ENCODE measurements at regions not wholly inside any gene's neighbourhood (a gene's known extent, or its start where the extent isn't known, plus 50 kb on each side); places are given as distances from the start of the nearest gene placed in this dataset.

DNA sequence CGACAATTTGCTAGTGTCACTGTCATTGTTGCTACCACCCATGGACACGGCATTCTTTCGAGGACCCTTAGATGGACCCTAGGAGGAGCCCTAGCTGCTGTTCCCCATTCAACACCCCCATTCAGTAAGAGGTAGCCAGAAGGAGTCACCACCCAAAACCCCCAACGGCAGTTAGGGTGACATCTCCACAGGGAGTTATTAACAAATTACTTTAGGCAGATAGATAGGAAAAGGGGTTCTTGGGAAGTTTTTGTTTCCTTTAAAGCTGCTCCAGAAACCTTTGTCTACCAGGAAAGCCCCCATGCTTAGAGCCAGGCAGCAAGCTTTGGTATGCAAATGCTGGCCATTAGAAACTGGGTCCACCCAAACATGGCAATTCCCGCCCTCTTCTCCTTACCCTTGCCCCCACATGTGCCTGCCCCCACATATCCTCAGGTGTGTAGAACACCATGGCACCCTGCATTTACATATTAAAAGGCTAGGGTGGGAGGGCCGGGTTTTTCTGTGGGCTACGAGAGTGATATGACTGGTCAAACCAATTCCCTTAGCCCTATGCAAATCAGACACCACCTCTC, 190.9 kb downstream of the SLITRK6 start:
- H3K9me3 Mint-ChIP-seq: peaks cover 0 to 9% (median 2%) of the 10 kb centered on the region in 8 donors
- Histone ChIP-seq H3K4me1 (ENCODE audit: insufficient read depth, low read length) (no peaks in the 10 kb centered on the region), H3K36me3 (ENCODE audit: insufficient read depth, low read length) (no peaks in the 10 kb centered on the region), H3K27me3 (ENCODE audit: insufficient read depth, low read length) (no peaks in the 10 kb centered on the region), H3K27ac (ENCODE audit: low read depth, low read length) (no peak overlapping the region), H3K4me3 (ENCODE audit: low read length in 2 of 2) (no peak overlapping the region), H3K9me3 (ENCODE audit: control insufficient read depth in 1 of 2, low read length in 2 of 2) (no peaks in the 10 kb centered on the region)
- no peaks in the 10 kb centered on the region for H3K4me1 Mint-ChIP-seq
- no peaks in the 10 kb centered on the region for H3K27me3 Mint-ChIP-seq
- ChIA-PET POLR2A (ENCODE audit: partially characterized antibody) (no interaction called here), CTCF (ENCODE audit: partially characterized antibody) (no interaction called here)
- no peak for DNase-seq
- H3K36me3 Mint-ChIP-seq: no peaks in the 10 kb centered on the region
- H3K27ac Mint-ChIP-seq: no peak overlapping the region
- intact Hi-C loops (cut with micrococcal nuclease): no loop called here
- no peak overlapping the region for H3K4me3 Mint-ChIP-seq

- no peaks in the 10 kb centered on the region for H3K4me1 Mint-ChIP-seq
- Histone ChIP-seq H3K4me1 (ENCODE audit: insufficient read depth, low read length) (no peaks in the 10 kb centered on the region), H3K4me3 (ENCODE audit: low read length in 2 of 2) (no peak overlapping the region), H3K9me3 (ENCODE audit: control insufficient read depth in 1 of 2, low read length in 2 of 2) (no peaks in the 10 kb centered on the region), H3K27me3 (ENCODE audit: insufficient read depth, low read length) (no peaks in the 10 kb centered on the region), H3K36me3 (ENCODE audit: insufficient read depth, low read length) (no peaks in the 10 kb centered on the region), H3K27ac (ENCODE audit: low read depth, low read length) (no peak overlapping the region)
- no peaks in the 10 kb centered on the region for H3K27me3 Mint-ChIP-seq
- intact Hi-C loops (cut with micrococcal nuclease): no loop called here
- no peak for DNase-seq
- H3K27ac Mint-ChIP-seq: no peak overlapping the region
- POLR2A ChIA-PET (ENCODE audit: partially characterized antibody): no interaction called here
- CTCF ChIA-PET (ENCODE audit: partially characterized antibody): no interaction called here
- H3K4me3 Mint-ChIP-seq: no peak overlapping the region
- H3K36me3 Mint-ChIP-seq: no peaks in the 10 kb centered on the region
- peaks cover 0 to 9% (median 5%) of the 10 kb centered on the region in 8 donors for H3K9me3 Mint-ChIP-seq
These were observed 195.5 kb downstream of the SLITRK6 start for GRCh38 chr13:85603735-85604134.

- POLR2A ChIA-PET (ENCODE audit: partially characterized antibody): no interaction called here
- Mint-ChIP-seq H3K27me3 (no peaks in the 10 kb centered on the region), H3K9me3 (peaks cover 0 to 8% (median 4%) of the 10 kb centered on the region in 8 donors), H3K4me1 (no peaks in the 10 kb centered on the region), H3K36me3 (no peaks in the 10 kb centered on the region), H3K27ac (no peak overlapping the region), H3K4me3 (no peak overlapping the region)
- Histone ChIP-seq H3K27ac (ENCODE audit: low read depth, low read length) (no peak overlapping the region), H3K9me3 (ENCODE audit: control insufficient read depth in 1 of 2, low read length in 2 of 2) (no peaks in the 10 kb centered on the region), H3K36me3 (ENCODE audit: insufficient read depth, low read length) (no peaks in the 10 kb centered on the region), H3K27me3 (ENCODE audit: insufficient read depth, low read length) (no peaks in the 10 kb centered on the region), H3K4me3 (ENCODE audit: low read length in 2 of 2) (no peak overlapping the region), H3K4me1 (ENCODE audit: insufficient read depth, low read length) (no peaks in the 10 kb centered on the region)
- intact Hi-C loops (cut with micrococcal nuclease): no loop called here
- CTCF ChIA-PET (ENCODE audit: partially characterized antibody): no interaction called here
- no peak for DNase-seq
These were observed 197.7 kb downstream of the SLITRK6 start for GRCh38 chr13:85601526-85601925.

GRCh38 chr13:85597790-85598500, 201.3 kb downstream of the SLITRK6 start:
- Histone ChIP-seq H3K36me3 (ENCODE audit: insufficient read depth, low read length) (no peaks in the 10 kb centered on the region), H3K27me3 (ENCODE audit: insufficient read depth, low read length) (no peaks in the 10 kb centered on the region), H3K9me3 (ENCODE audit: control insufficient read depth in 1 of 2, low read length in 2 of 2) (no peaks in the 10 kb centered on the region), H3K27ac (ENCODE audit: low read depth, low read length) (no peak overlapping the region), H3K4me1 (ENCODE audit: insufficient read depth, low read length) (no peaks in the 10 kb centered on the region), H3K4me3 (ENCODE audit: low read length in 2 of 2) (no peak overlapping the region)
- CTCF ChIA-PET (ENCODE audit: partially characterized antibody): no interaction called here
- Mint-ChIP-seq H3K36me3 (no peaks in the 10 kb centered on the region), H3K9me3 (peaks cover 0 to 13% (median 4%) of the 10 kb centered on the region in 8 donors), H3K27me3 (no peaks in the 10 kb centered on the region), H3K4me3 (no peak overlapping the region), H3K4me1 (no peaks in the 10 kb centered on the region), H3K27ac (no peak overlapping the region)
- no peak for DNase-seq
- intact Hi-C loops (cut with micrococcal nuclease): no loop called here
- POLR2A ChIA-PET (ENCODE audit: partially characterized antibody): no interaction called here

DNA sequence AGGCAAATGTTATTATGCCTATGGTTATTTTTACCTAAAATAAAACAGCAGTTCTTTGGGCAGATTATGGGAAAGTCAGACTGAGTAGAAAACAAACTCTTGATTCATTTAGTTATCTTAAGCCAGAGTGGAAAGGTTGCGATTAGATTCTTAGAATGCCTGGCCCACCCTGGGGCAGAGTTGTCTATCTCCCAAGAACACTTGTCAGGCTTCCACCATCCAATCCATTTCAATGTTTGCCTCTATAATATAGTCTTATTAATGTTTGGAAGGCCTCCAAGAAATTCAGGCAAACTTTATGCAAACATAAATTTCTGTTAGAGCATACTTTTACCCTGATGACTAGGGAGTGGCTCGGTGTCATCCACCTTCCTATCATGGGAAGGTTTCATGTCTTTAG, 207.0 kb downstream of the SLITRK6 start:
- no peaks in the 10 kb centered on the region for H3K36me3 Mint-ChIP-seq
- no peaks in the 10 kb centered on the region for H3K9me3 ChIP-seq (ENCODE audit: control insufficient read depth in 1 of 2, low read length in 2 of 2)
- H3K27me3 Mint-ChIP-seq: no peaks in the 10 kb centered on the region
- no peak overlapping the region for H3K4me3 Mint-ChIP-seq
- no peaks in the 10 kb centered on the region for H3K4me1 Mint-ChIP-seq
- no peaks in the 10 kb centered on the region for H3K36me3 ChIP-seq (ENCODE audit: insufficient read depth, low read length)
- ChIA-PET POLR2A (ENCODE audit: partially characterized antibody) (no interaction called here), CTCF (ENCODE audit: partially characterized antibody) (no interaction called here)
- no peak overlapping the region for H3K27ac Mint-ChIP-seq
- no peak for DNase-seq
- no peaks in the 10 kb centered on the region for H3K27me3 ChIP-seq (ENCODE audit: insufficient read depth, low read length)
- H3K4me3 ChIP-seq (ENCODE audit: low read length in 2 of 2): no peak overlapping the region
- H3K27ac ChIP-seq (ENCODE audit: low read depth, low read length): no peak overlapping the region
- no peaks in the 10 kb centered on the region for H3K4me1 ChIP-seq (ENCODE audit: insufficient read depth, low read length)
- H3K9me3 Mint-ChIP-seq: peaks cover 0 to 17% (median 4%) of the 10 kb centered on the region in 8 donors
- intact Hi-C loops (cut with micrococcal nuclease): no loop called here

DNA sequence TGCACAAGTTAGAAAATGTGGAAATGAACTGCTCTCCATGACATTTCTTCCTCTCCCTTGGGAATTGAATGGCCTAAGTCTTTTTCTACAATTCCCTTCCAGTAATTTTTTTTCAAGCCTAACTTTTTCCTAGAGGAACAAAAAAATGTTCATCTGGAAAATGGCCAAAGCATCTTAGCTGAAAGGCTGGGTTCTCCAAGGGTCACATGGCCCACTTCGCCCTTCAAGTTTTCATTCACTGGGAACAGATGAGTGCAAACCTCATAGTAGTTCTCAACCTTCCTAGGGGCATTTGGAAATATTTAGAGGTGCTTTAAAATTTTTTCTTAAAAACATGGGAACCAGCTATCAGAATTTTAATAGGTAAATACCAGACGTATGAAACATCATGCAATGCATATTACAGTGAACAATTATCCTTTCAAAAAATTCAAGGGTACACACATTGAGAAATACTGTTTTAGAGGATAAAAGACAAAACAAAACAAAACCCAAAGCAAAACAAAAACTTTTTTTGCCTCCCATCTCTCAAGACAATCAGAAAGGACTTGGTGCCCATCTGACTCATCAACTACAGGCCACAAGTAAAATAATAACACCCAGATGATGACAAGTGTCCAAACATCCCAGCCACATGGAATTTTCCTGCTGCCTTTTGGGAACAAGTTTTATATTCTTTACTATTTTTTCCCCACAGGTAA, 208.8 kb downstream of the SLITRK6 start:
- intact Hi-C loops (cut with micrococcal nuclease): no loop called here
- H3K27me3 Mint-ChIP-seq: no peaks in the 10 kb centered on the region
- ChIA-PET CTCF (ENCODE audit: partially characterized antibody) (no interaction called here), POLR2A (ENCODE audit: partially characterized antibody) (no interaction called here)
- Histone ChIP-seq H3K36me3 (ENCODE audit: insufficient read depth, low read length) (no peaks in the 10 kb centered on the region), H3K27ac (ENCODE audit: low read depth, low read length) (no peak overlapping the region), H3K4me3 (ENCODE audit: low read length in 2 of 2) (no peak overlapping the region), H3K27me3 (ENCODE audit: insufficient read depth, low read length) (no peaks in the 10 kb centered on the region), H3K4me1 (ENCODE audit: insufficient read depth, low read length) (no peaks in the 10 kb centered on the region), H3K9me3 (ENCODE audit: control insufficient read depth in 1 of 2, low read length in 2 of 2) (no peaks in the 10 kb centered on the region)
- no peaks in the 10 kb centered on the region for H3K36me3 Mint-ChIP-seq
- H3K9me3 Mint-ChIP-seq: peaks cover under 1 to 17% (median 6%) of the 10 kb centered on the region in 8 donors
- H3K27ac Mint-ChIP-seq: no peak overlapping the region
- no peak overlapping the region for H3K4me3 Mint-ChIP-seq
- H3K4me1 Mint-ChIP-seq: no peaks in the 10 kb centered on the region
- DNase-seq: no peak

DNA sequence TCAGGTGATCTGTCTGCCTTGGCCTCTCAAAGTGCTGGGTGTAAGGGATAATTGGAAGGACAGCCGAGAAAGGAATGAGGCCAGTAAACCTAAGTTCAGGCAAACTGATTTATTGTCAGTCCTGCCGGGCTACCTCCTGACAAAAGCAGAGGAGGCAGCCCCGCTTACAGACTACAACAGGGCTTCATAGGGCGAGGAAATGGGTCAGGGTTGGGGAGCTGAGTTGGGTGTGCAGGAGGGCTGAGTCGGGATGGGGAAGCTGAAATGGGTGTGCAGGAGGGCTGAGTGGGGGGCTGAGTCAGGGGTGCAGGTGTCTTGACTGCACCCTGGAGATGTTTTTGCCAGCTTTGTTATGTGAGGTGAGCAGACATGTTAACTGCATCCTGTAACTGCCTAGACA, 210.2 kb downstream of the SLITRK6 start:
- Histone ChIP-seq H3K27me3 (ENCODE audit: insufficient read depth, low read length) (no peaks in the 10 kb centered on the region), H3K9me3 (ENCODE audit: control insufficient read depth in 1 of 2, low read length in 2 of 2) (no peaks in the 10 kb centered on the region), H3K27ac (ENCODE audit: low read depth, low read length) (no peak overlapping the region), H3K36me3 (ENCODE audit: insufficient read depth, low read length) (no peaks in the 10 kb centered on the region), H3K4me1 (ENCODE audit: insufficient read depth, low read length) (no peaks in the 10 kb centered on the region), H3K4me3 (ENCODE audit: low read length in 2 of 2) (no peak overlapping the region)
- no peaks in the 10 kb centered on the region for H3K36me3 Mint-ChIP-seq
- H3K27me3 Mint-ChIP-seq: no peaks in the 10 kb centered on the region
- no peak overlapping the region for H3K27ac Mint-ChIP-seq
- DNase-seq: no peak
- ChIA-PET POLR2A (ENCODE audit: partially characterized antibody) (no interaction called here), CTCF (ENCODE audit: partially characterized antibody) (no interaction called here)
- intact Hi-C loops (cut with micrococcal nuclease): no loop called here
- H3K4me3 Mint-ChIP-seq: no peak overlapping the region
- H3K9me3 Mint-ChIP-seq: peaks cover 0 to 11% (median 7%) of the 10 kb centered on the region in 8 donors
- no peaks in the 10 kb centered on the region for H3K4me1 Mint-ChIP-seq
